Hypothalamus (tissue), 51 donors: ENCODE measurements at regions not wholly inside any gene's neighbourhood (a gene's known extent, or its start where the extent isn't known, plus 50 kb on each side); places are given as distances from the start of the nearest gene placed in this dataset.

Experiments used
- DNase-seq, 51 donors: peaks; one replicate each; lab custom pipeline; 2025; lab: John Stamatoyannopoulos, UW

GRCh38 chr2:15870565-15870964 lies 69.8 kb upstream of the MYCN start:
- DNase-seq: no peak

- DNase-seq: no peak
Observed at GRCh38 chr2:15871239-15871783, 69.0 kb upstream of the MYCN start.

GRCh38 chr2:15872854-15873253 lies 67.5 kb upstream of the MYCN start:
- DNase-seq: no peak

GRCh38 chr2:15874321-15874720 lies 66.0 kb upstream of the MYCN start:
- no peak for DNase-seq

- no peak for DNase-seq
Observed at GRCh38 chr2:15874854-15875804, 65.2 kb upstream of the MYCN start.

GRCh38 chr2:15875969-15876705 lies 64.2 kb upstream of the MYCN start:
- DNase-seq: no peak

- DNase-seq: no peak
Observed at GRCh38 chr2:15880226-15881119, 59.9 kb upstream of the MYCN start.

GRCh38 chr2:15881120-15881433 lies 59.3 kb upstream of the MYCN start:
- DNase-seq: no peak

GRCh38 chr2:15881676-15882075 lies 58.7 kb upstream of the MYCN start:
- DNase-seq: no peak

- DNase-seq: no peak
Observed at GRCh38 chr2:15882761-15883497, 57.4 kb upstream of the MYCN start.

GRCh38 chr2:15883684-15884083 lies 56.7 kb upstream of the MYCN start:
- DNase-seq: no peak

GRCh38 chr2:15884790-15885189 lies 55.6 kb upstream of the MYCN start:
- no peak for DNase-seq

- DNase-seq: no peak
Observed at GRCh38 chr2:15886231-15886630, 54.1 kb upstream of the MYCN start.

GRCh38 chr2:15889442-15890123 lies 50.8 kb upstream of the MYCN start:
- DNase-seq: no peak

- no peak for DNase-seq
Observed at GRCh38 chr2:15890124-15890754, 50.1 kb upstream of the MYCN start.
